ENCODE measurements at regions not wholly inside any gene's neighbourhood (a gene's known extent, or its start where the extent isn't known, plus 50 kb on each side); places are given as distances from the start of the nearest gene placed in this dataset.

DNA sequence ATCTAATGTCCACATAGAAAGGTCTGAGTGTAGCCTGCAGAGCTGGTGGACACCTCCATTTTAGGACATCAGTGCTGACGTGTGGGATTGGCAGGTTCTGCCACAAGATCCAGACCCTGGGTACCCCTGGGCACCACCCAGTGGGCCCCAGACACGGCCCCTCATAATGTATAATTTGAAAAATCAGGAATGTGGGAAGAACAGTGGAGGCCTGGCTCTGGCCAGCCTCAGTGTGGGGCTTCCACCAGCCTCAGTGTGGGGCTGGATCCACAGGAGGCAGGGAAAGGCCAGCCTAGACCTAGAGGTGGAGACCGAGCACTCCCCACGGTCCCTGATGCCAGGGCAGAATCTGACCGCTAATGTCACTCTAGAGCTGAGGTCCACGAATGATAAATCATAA lies 150.7 kb upstream of the SOX1 start:
- no peaks in the 10 kb centered on the region for H3K4me1 ChIP-seq (ENCODE audit: control insufficient read depth, insufficient read depth, low read length)
- no peak overlapping the region for H3K27ac ChIP-seq (ENCODE audit: insufficient read depth, low read depth, low read length, poor library complexity, severe bottlenecking)
- no peaks in the 10 kb centered on the region for H3K9me3 ChIP-seq (ENCODE audit: control insufficient read depth, low read length)
- H3K36me3 ChIP-seq (ENCODE audit: control insufficient read depth, insufficient read depth, low read length), result no peaks in the 10 kb centered on the region
- H3K27me3 ChIP-seq (ENCODE audit: control insufficient read depth, insufficient read depth, low read length, poor library complexity, severe bottlenecking), result no peaks in the 10 kb centered on the region
- 95% methylated on average over 6 of the region's 6 CpGs for WGBS, 2 experiments
- no peak overlapping the region for H3K4me3 ChIP-seq (ENCODE audit: insufficient read depth, low read depth, low read length)

DNA sequence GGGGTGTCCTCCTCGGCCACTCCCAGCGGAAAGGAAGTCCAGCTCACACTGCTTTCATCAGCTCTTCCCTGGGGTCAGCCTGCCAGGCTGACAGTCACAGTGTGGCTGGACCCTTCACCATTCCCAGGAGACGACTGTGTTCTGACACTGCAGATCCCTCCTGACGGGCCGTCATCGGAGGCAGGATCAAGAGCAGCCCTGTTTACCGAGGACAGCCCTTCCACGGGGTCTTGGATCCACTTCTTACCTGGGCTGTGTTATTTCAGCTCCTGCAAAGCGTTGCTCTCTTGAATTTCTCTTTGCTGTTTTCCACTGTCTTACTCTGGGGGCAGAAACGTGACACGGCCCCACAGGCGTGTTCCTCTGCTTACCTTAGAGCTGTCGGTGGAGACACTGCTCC lies 149.9 kb upstream of the SOX1 start:
- WGBS, 2 experiments, result 82 to 83% methylated on average over 13 of the region's 13 CpGs
- Histone ChIP-seq H3K27ac (ENCODE audit: insufficient read depth, low read depth, low read length, poor library complexity, severe bottlenecking) (no peak overlapping the region), H3K4me3 (ENCODE audit: insufficient read depth, low read depth, low read length) (no peak overlapping the region), H3K36me3 (ENCODE audit: control insufficient read depth, insufficient read depth, low read length) (no peaks in the 10 kb centered on the region), H3K27me3 (ENCODE audit: control insufficient read depth, insufficient read depth, low read length, poor library complexity, severe bottlenecking) (no peaks in the 10 kb centered on the region), H3K4me1 (ENCODE audit: control insufficient read depth, insufficient read depth, low read length) (no peaks in the 10 kb centered on the region), H3K9me3 (ENCODE audit: control insufficient read depth, low read length) (no peaks in the 10 kb centered on the region)

DNA sequence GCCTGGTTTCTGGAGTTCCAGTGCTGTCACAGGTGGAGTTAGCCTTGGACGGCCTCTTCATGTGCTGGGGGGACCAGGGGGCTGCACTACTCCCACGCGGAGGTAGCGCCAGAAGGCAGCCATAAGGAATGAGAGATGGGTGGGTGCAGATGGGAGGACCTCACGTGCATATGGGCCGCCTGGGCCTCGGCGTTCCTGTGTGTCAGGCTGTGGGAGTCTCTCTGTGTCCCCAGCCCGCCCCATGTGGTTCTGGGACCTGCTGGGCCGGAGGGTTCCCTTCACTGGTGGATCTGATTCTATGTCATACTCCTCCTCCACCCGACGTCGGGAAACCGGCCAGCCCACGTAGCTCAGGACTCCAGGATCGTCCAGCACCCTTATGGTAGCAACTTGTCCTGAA lies 149.0 kb upstream of the SOX1 start:
- H3K36me3 ChIP-seq (ENCODE audit: control insufficient read depth, insufficient read depth, low read length), result no peaks in the 10 kb centered on the region
- no peaks in the 10 kb centered on the region for H3K4me1 ChIP-seq (ENCODE audit: control insufficient read depth, insufficient read depth, low read length)
- 89 to 90% methylated on average over 16 of the region's 16 CpGs for WGBS, 2 experiments
- no peak overlapping the region for H3K4me3 ChIP-seq (ENCODE audit: insufficient read depth, low read depth, low read length)
- no peak overlapping the region for H3K27ac ChIP-seq (ENCODE audit: insufficient read depth, low read depth, low read length, poor library complexity, severe bottlenecking)
- no peaks in the 10 kb centered on the region for H3K9me3 ChIP-seq (ENCODE audit: control insufficient read depth, low read length)
- no peaks in the 10 kb centered on the region for H3K27me3 ChIP-seq (ENCODE audit: control insufficient read depth, insufficient read depth, low read length, poor library complexity, severe bottlenecking)

DNA sequence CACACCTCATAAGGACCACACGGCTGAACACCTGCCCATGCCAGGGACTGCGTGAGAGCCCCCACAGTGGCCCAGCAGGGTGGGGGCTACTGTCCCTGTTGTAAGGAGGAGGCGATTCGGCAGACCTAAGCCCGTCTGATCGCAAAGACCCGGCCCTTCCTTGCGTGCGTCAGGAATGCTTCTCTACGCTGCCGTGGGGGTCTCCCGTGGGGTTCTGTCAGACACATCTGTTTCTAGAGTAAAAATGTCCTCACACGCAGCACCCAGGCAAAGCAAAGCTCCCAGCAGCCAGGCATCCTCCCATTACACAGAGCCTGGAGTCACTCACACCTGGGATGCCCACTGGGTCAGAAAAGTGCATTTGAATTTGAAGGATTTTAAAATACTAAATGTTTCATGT lies 147.7 kb upstream of the SOX1 start:
- 78 to 80% methylated on average over 13 of the region's 13 CpGs for WGBS, 2 experiments

DNA sequence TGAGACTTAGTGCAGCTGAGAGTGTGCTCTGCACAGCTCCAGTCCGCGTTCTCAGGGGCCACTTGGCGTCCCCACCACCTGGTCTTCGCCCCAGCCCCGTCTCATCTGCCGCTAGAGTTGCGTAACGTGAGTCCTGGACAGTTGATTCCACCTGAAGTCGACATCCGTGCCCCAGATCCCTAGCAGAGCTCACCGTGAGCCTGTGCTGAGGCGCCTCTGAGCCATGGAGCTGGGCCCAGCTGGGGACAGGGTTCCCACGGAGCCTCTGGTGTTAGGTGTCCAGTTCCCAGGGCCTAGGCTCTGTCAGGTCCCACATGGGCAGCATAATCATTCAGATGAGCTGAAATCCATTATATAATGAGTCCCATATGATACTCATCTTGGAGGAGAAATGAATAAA lies 147.1 kb upstream of the SOX1 start:
- 59 to 61% methylated on average over 13 of the region's 13 CpGs for WGBS, 2 experiments
- no peaks in the 10 kb centered on the region for H3K36me3 ChIP-seq (ENCODE audit: control insufficient read depth, insufficient read depth, low read length)
- H3K4me1 ChIP-seq (ENCODE audit: control insufficient read depth, insufficient read depth, low read length), result no peaks in the 10 kb centered on the region
- H3K9me3 ChIP-seq (ENCODE audit: control insufficient read depth, low read length), result no peaks in the 10 kb centered on the region
- H3K4me3 ChIP-seq (ENCODE audit: insufficient read depth, low read depth, low read length), result no peak overlapping the region
- no peaks in the 10 kb centered on the region for H3K27me3 ChIP-seq (ENCODE audit: control insufficient read depth, insufficient read depth, low read length, poor library complexity, severe bottlenecking)
- H3K27ac ChIP-seq (ENCODE audit: insufficient read depth, low read depth, low read length, poor library complexity, severe bottlenecking), result no peak overlapping the region

More for the DNA sequence above, 147.7 kb upstream of the SOX1 start:
- Histone ChIP-seq H3K4me3 (ENCODE audit: insufficient read depth, low read depth, low read length) (no peak overlapping the region), H3K27ac (ENCODE audit: insufficient read depth, low read depth, low read length, poor library complexity, severe bottlenecking) (no peak overlapping the region), H3K9me3 (ENCODE audit: control insufficient read depth, low read length) (no peaks in the 10 kb centered on the region), H3K27me3 (ENCODE audit: control insufficient read depth, insufficient read depth, low read length, poor library complexity, severe bottlenecking) (no peaks in the 10 kb centered on the region), H3K36me3 (ENCODE audit: control insufficient read depth, insufficient read depth, low read length) (no peaks in the 10 kb centered on the region), H3K4me1 (ENCODE audit: control insufficient read depth, insufficient read depth, low read length) (no peaks in the 10 kb centered on the region)

DNA sequence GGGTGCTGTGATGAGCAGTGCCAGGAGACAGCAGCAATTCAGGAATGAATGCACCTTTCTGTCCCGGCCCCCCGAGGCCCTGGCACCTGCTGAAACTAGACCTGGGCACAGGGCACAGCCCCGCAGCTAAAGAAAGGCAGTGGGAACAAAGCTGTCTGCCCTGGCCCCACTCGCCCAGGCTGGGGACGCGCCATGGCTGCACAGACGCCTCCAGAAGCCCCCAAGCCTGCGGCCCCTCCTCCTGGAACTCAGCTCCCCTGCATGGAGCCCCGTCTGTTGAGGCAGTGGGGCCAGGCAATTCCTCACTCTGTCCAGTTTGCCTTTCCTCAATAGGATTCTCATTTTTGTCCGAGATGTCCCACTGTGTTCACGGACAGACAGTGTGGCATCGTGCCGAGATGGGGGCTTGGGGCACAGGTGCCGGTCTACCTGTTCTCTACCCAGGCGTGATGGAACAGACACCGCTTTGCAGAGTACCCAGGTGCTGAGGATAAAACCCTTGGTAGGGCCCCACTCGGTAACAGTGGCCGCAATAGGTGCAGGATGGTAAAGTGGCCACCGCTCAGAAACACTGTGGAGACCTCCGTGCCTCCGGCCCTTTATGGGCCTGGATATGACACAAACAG lies 146.5 kb upstream of the SOX1 start:
- Histone ChIP-seq H3K9me3 (ENCODE audit: control insufficient read depth, low read length) (no peaks in the 10 kb centered on the region), H3K27me3 (ENCODE audit: control insufficient read depth, insufficient read depth, low read length, poor library complexity, severe bottlenecking) (no peaks in the 10 kb centered on the region), H3K4me3 (ENCODE audit: insufficient read depth, low read depth, low read length) (no peak overlapping the region), H3K36me3 (ENCODE audit: control insufficient read depth, insufficient read depth, low read length) (no peaks in the 10 kb centered on the region), H3K27ac (ENCODE audit: insufficient read depth, low read depth, low read length, poor library complexity, severe bottlenecking) (no peak overlapping the region), H3K4me1 (ENCODE audit: control insufficient read depth, insufficient read depth, low read length) (no peaks in the 10 kb centered on the region)
- WGBS, 2 experiments, result 90 to 91% methylated on average over 21 of the region's 21 CpGs

DNA sequence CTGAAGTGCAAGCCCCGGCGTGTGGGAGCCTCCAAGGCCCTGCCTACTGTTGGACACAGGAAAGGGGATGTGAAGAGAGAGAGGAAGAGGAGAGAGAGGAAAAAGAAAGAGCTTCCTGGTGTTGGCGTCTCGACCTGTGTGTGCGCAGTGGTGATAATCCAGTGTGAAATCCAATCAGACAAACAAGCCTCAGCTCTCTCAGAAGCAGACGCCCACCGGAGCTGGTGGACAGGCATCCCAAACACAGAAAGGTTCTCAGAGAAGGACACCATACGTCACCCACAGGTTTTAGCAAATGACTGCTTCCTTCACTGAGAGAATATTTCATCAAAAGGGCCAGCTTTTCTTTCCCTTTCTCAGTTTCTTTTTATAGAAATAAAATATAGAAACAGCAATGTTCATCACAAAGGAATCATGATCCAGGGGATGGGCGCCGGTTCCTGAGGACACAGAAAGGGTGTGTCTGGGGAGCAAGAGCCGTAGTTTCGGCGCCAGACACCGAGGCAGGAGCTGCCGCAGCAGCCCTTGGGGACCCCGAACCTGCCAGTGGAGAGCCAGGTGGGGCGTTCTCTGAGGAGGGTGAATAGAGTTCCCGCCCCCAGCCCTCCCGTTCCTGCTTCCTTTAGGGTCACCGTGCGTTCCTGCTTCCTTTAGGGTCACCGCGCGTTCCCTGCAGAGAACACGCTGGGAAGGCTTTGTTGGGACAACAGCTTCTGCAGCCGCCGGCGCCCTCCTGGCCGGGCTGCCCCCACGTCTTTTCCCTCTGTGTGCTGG lies 145.8 kb upstream of the SOX1 start:
- H3K27ac ChIP-seq (ENCODE audit: insufficient read depth, low read depth, low read length, poor library complexity, severe bottlenecking), result no peak overlapping the region
- no peak overlapping the region for H3K4me3 ChIP-seq (ENCODE audit: insufficient read depth, low read depth, low read length)
- H3K36me3 ChIP-seq (ENCODE audit: control insufficient read depth, insufficient read depth, low read length), result no peaks in the 10 kb centered on the region
- H3K4me1 ChIP-seq (ENCODE audit: control insufficient read depth, insufficient read depth, low read length), result no peaks in the 10 kb centered on the region
- H3K9me3 ChIP-seq (ENCODE audit: control insufficient read depth, low read length), result no peaks in the 10 kb centered on the region
- 88 to 89% methylated on average over 30 of the region's 30 CpGs for WGBS, 2 experiments
- H3K27me3 ChIP-seq (ENCODE audit: control insufficient read depth, insufficient read depth, low read length, poor library complexity, severe bottlenecking), result no peaks in the 10 kb centered on the region

DNA sequence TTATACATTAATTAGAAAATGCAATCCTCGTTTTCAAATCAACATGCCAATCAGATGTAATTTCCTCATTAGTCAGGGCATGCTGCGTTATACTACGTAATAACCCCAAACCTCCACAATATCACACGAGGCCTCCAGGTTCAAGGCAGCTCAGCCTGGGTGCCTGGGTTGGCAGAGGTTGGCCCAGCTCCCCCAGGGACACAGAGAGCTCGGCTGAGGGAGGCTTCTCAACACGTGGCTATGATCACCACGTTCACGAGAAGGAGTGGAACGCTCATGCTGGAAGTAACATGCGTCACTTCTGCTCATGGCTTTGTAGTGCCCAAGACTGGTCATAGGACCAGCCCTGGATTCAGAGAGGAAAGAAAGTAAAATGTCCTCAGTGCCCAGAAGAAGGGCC lies 144.9 kb upstream of the SOX1 start:
- no peaks in the 10 kb centered on the region for H3K27me3 ChIP-seq (ENCODE audit: control insufficient read depth, insufficient read depth, low read length, poor library complexity, severe bottlenecking)
- no peaks in the 10 kb centered on the region for H3K4me1 ChIP-seq (ENCODE audit: control insufficient read depth, insufficient read depth, low read length)
- WGBS, 2 experiments, result 89% methylated on average over 10 of the region's 10 CpGs
- H3K36me3 ChIP-seq (ENCODE audit: control insufficient read depth, insufficient read depth, low read length), result no peaks in the 10 kb centered on the region
- H3K9me3 ChIP-seq (ENCODE audit: control insufficient read depth, low read length), result no peaks in the 10 kb centered on the region
- H3K4me3 ChIP-seq (ENCODE audit: insufficient read depth, low read depth, low read length), result no peak overlapping the region
- no peak overlapping the region for H3K27ac ChIP-seq (ENCODE audit: insufficient read depth, low read depth, low read length, poor library complexity, severe bottlenecking)

DNA sequence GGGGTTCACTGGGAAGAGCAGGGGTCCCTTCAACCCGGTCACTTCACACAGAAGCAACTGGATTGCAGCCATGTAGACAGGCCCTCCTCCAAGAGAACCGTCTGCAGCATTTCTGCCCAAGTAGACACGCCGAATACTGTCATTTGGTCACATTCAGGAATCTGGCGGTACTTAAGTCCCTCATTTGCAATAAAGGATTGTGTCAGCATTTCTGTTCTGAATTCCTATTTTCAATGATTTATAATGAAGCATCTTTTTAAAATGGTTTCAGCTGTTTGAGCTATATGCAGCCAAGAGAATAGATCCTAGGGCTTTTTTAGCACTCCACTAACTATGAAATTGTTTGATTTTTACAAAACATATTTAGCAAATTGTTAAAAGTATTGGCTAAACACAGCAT lies 143.5 kb upstream of the SOX1 start:
- no peak overlapping the region for H3K4me3 ChIP-seq (ENCODE audit: insufficient read depth, low read depth, low read length)
- H3K4me1 ChIP-seq (ENCODE audit: control insufficient read depth, insufficient read depth, low read length), result no peaks in the 10 kb centered on the region
- no peak overlapping the region for H3K27ac ChIP-seq (ENCODE audit: insufficient read depth, low read depth, low read length, poor library complexity, severe bottlenecking)
- no peaks in the 10 kb centered on the region for H3K36me3 ChIP-seq (ENCODE audit: control insufficient read depth, insufficient read depth, low read length)
- no peaks in the 10 kb centered on the region for H3K9me3 ChIP-seq (ENCODE audit: control insufficient read depth, low read length)
- no peaks in the 10 kb centered on the region for H3K27me3 ChIP-seq (ENCODE audit: control insufficient read depth, insufficient read depth, low read length, poor library complexity, severe bottlenecking)
- 96 to 99% methylated on average over 5 of the region's 5 CpGs for WGBS, 2 experiments

DNA sequence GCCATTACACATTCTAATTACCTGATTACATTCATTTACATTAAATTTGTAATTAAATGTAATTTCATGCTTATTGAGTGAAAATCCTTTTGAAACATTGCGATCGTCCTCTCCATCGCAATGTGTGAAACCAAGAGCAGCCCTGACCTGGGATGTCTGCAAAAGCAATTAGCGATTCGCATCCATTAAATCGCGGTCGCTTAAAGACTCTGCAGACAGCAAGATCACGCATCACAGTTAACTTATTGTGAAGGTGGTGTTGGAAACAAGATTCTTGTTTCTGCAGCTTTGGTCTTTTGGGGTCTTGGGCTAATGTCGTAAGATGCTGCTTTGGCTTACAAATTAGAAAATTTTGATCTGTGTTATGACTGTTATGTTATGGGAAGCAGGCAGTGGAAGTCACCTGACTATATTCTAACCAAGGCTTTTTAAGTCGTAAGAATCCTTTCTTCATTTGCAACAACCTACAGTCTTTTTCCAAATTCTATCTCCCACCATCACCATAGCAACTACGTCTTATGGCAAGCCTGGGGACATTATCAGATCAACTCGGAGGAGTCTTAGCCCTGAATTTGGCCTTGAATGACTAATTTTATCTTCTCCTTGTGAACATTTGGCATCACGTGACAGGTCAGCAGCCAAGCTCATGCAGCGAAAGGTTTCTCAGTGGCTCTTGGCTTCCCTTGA lies 142.8 kb upstream of the SOX1 start:
- Histone ChIP-seq H3K4me3 (ENCODE audit: insufficient read depth, low read depth, low read length) (no peak overlapping the region), H3K27me3 (ENCODE audit: control insufficient read depth, insufficient read depth, low read length, poor library complexity, severe bottlenecking) (no peaks in the 10 kb centered on the region), H3K4me1 (ENCODE audit: control insufficient read depth, insufficient read depth, low read length) (no peaks in the 10 kb centered on the region), H3K27ac (ENCODE audit: insufficient read depth, low read depth, low read length, poor library complexity, severe bottlenecking) (no peak overlapping the region), H3K9me3 (ENCODE audit: control insufficient read depth, low read length) (no peaks in the 10 kb centered on the region), H3K36me3 (ENCODE audit: control insufficient read depth, insufficient read depth, low read length) (no peaks in the 10 kb centered on the region)
- WGBS, 2 experiments, result 90 to 94% methylated on average over 15 of the region's 15 CpGs

All from ectodermal cell (in vitro differentiated cells).